ENCODE measurements at regions not wholly inside any gene's neighbourhood (a gene's known extent, or its start where the extent isn't known, plus 50 kb on each side); places are given as distances from the start of the nearest gene placed in this dataset.

- DNase-seq (ENCODE audit: low spot score): no peak
These were observed 134.2 kb upstream of the LRFN2 start for GRCh38 chr6:40721271-40721952.

GRCh38 chr6:40720375-40720748 lies 133.2 kb upstream of the LRFN2 start:
- DNase-seq (ENCODE audit: low spot score): no peak

GRCh38 chr6:40719671-40720374 lies 132.7 kb upstream of the LRFN2 start:
- peak; percentile 45 for DNase-seq (ENCODE audit: low spot score)

- no peak for DNase-seq (ENCODE audit: low spot score)
These were observed 131.2 kb upstream of the LRFN2 start for GRCh38 chr6:40718401-40718800.

- no peak for DNase-seq (ENCODE audit: low spot score)
These were observed 130.4 kb upstream of the LRFN2 start for GRCh38 chr6:40717411-40718057.

GRCh38 chr6:40715570-40716403 lies 128.6 kb upstream of the LRFN2 start:
- DNase-seq (ENCODE audit: low spot score): no peak

- DNase-seq (ENCODE audit: low spot score): no peak
These were observed 127.7 kb upstream of the LRFN2 start for GRCh38 chr6:40714576-40715564.

GRCh38 chr6:40714143-40714542 lies 127.0 kb upstream of the LRFN2 start:
- DNase-seq (ENCODE audit: low spot score): no peak

- no peak for DNase-seq (ENCODE audit: low spot score)
These were observed 126.0 kb upstream of the LRFN2 start for GRCh38 chr6:40713002-40713719.

- no peak for DNase-seq (ENCODE audit: low spot score)
These were observed 123.6 kb upstream of the LRFN2 start for GRCh38 chr6:40710626-40711330.

- no peak for DNase-seq (ENCODE audit: low spot score)
These were observed 120.9 kb upstream of the LRFN2 start for GRCh38 chr6:40708049-40708448.

- DNase-seq (ENCODE audit: low spot score): no peak
These were observed 119.0 kb upstream of the LRFN2 start for GRCh38 chr6:40706178-40706577.

GRCh38 chr6:40705354-40705753 lies 118.2 kb upstream of the LRFN2 start:
- DNase-seq (ENCODE audit: low spot score): no peak

GRCh38 chr6:40701352-40702007 lies 114.3 kb upstream of the LRFN2 start:
- DNase-seq (ENCODE audit: low spot score): no peak

GRCh38 chr6:40700006-40700580 lies 112.9 kb upstream of the LRFN2 start:
- DNase-seq (ENCODE audit: low spot score): no peak

- DNase-seq (ENCODE audit: low spot score): no peak
These were observed 108.7 kb upstream of the LRFN2 start for GRCh38 chr6:40695750-40696415.

- DNase-seq (ENCODE audit: low spot score): no peak
These were observed 108.0 kb upstream of the LRFN2 start for GRCh38 chr6:40695114-40695513.

GRCh38 chr6:40693768-40694167 lies 106.6 kb upstream of the LRFN2 start:
- no peak for DNase-seq (ENCODE audit: low spot score)

All from hepatic stellate cell (primary cell).